ENCODE measurements at regions not wholly inside any gene's neighbourhood (a gene's known extent, or its start where the extent isn't known, plus 50 kb on each side); places are given as distances from the start of the nearest gene placed in this dataset.

DNA sequence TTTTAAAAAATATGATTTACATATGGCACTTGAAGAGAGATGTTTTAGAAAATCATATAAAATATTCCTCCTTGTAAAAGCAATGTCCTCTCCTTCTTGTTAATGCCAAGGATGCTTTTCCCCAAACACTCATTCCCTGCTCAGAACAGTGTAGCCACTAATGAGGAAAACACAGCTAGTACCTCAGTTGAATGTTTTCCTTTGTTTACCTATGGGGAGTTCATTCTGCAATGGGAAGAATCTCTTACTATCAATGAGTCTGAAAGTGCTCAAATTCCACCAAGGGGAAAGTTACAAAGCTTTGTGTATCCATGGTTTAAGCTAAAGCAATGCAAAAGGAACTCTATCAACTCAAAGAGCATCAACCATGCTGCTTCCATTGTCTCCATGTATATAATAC lies 221.9 kb upstream of the ADGRL2 start:
- Histone ChIP-seq H3K4me1 (ENCODE audit: control insufficient read depth, insufficient read depth, low read length) (no peaks in the 10 kb centered on the region), H3K27me3 (ENCODE audit: control insufficient read depth, insufficient read depth, low read length) (no peaks in the 10 kb centered on the region), H3K4me3 (ENCODE audit: low read depth in 2 of 2, low read length in 2 of 2) (no peak overlapping the region), H3K27ac (ENCODE audit: low read length) (no peak overlapping the region), H3K36me3 (ENCODE audit: control insufficient read depth, insufficient read depth, low read length) (no peaks in the 10 kb centered on the region), H3K9me3 (ENCODE audit: control insufficient read depth, insufficient read depth, low read depth, low read length) (no peaks in the 10 kb centered on the region)
- ATAC-seq (no peak), DNase-seq (ENCODE audit: low read depth, low spot score) (no peak)
- in situ Hi-C loops (cut with HindIII; ENCODE audit: low pct_unique_long_range_greater_than_20kb, low sequenced_read_pairs) (no loop called here), intact Hi-C loops (cut with micrococcal nuclease; ENCODE audit: unreplicated experiment) (no loop called here)
- CTCF ChIA-PET, result no interaction called here
- TF ChIP-seq CTCF (IDR thresholded peaks at IDR 0.05) (no peak), SIN3A (IDR thresholded peaks at IDR 0.05; ENCODE audit: borderline replicate concordance, insufficient read depth, low read depth, low read length) (no peak), POLR2AphosphoS5 (IDR thresholded peaks at IDR 0.05; ENCODE audit: low read depth, low read length) (no peak), TCF7L2 (IDR thresholded peaks at IDR 0.05; ENCODE audit: low read depth, low read length) (no peak)
- TF ChIP-seq, protein P1, sequence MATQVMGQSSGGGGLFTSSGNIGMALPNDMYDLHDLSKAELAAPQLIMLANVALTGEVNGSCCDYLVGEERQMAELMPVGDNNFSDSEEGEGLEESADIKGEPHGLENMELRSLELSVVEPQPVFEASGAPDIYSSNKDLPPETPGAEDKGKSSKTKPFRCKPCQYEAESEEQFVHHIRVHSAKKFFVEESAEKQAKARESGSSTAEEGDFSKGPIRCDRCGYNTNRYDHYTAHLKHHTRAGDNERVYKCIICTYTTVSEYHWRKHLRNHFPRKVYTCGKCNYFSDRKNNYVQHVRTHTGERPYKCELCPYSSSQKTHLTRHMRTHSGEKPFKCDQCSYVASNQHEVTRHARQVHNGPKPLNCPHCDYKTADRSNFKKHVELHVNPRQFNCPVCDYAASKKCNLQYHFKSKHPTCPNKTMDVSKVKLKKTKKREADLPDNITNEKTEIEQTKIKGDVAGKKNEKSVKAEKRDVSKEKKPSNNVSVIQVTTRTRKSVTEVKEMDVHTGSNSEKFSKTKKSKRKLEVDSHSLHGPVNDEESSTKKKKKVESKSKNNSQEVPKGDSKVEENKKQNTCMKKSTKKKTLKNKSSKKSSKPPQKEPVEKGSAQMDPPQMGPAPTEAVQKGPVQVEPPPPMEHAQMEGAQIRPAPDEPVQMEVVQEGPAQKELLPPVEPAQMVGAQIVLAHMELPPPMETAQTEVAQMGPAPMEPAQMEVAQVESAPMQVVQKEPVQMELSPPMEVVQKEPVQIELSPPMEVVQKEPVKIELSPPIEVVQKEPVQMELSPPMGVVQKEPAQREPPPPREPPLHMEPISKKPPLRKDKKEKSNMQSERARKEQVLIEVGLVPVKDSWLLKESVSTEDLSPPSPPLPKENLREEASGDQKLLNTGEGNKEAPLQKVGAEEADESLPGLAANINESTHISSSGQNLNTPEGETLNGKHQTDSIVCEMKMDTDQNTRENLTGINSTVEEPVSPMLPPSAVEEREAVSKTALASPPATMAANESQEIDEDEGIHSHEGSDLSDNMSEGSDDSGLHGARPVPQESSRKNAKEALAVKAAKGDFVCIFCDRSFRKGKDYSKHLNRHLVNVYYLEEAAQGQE (IDR thresholded peaks at IDR 0.05; ENCODE audit: insufficient read depth in 1 of 2, low read depth in 2 of 2, low read length in 1 of 2), result no peak
- POLR2A ChIA-PET, result no interaction called here
- no TSS peak for BruUV-seq (replicated peaks)

GRCh38 chr1:81577004-81577697 lies 223.6 kb upstream of the ADGRL2 start:
- intact Hi-C loops (cut with micrococcal nuclease; ENCODE audit: unreplicated experiment) (no loop called here), in situ Hi-C loops (cut with HindIII; ENCODE audit: low pct_unique_long_range_greater_than_20kb, low sequenced_read_pairs) (no loop called here)
- ATAC-seq (no peak), DNase-seq (ENCODE audit: low read depth, low spot score) (no peak)
- no peak overlapping the region for H3K27ac ChIP-seq (ENCODE audit: low read length)
- H3K9me3 ChIP-seq (ENCODE audit: control insufficient read depth, insufficient read depth, low read depth, low read length), result no peaks in the 10 kb centered on the region
- H3K4me1 ChIP-seq (ENCODE audit: control insufficient read depth, insufficient read depth, low read length), result no peaks in the 10 kb centered on the region
- H3K27me3 ChIP-seq (ENCODE audit: control insufficient read depth, insufficient read depth, low read length), result no peaks in the 10 kb centered on the region
- ChIA-PET CTCF (no interaction called here), POLR2A (no interaction called here)
- H3K4me3 ChIP-seq (ENCODE audit: low read depth in 2 of 2, low read length in 2 of 2), result no peak overlapping the region
- no TSS peak for BruUV-seq (replicated peaks)
- TF ChIP-seq CTCF (IDR thresholded peaks at IDR 0.05) (no peak), SIN3A (IDR thresholded peaks at IDR 0.05; ENCODE audit: borderline replicate concordance, insufficient read depth, low read depth, low read length) (no peak), TCF7L2 (IDR thresholded peaks at IDR 0.05; ENCODE audit: low read depth, low read length) (no peak), POLR2AphosphoS5 (IDR thresholded peaks at IDR 0.05; ENCODE audit: low read depth, low read length) (no peak)
- TF ChIP-seq, protein P1 (IDR thresholded peaks at IDR 0.05; ENCODE audit: insufficient read depth in 1 of 2, low read depth in 2 of 2, low read length in 1 of 2), result no peak
- no peaks in the 10 kb centered on the region for H3K36me3 ChIP-seq (ENCODE audit: control insufficient read depth, insufficient read depth, low read length)

All from Panc1 (cell line).